ENCODE measurements at regions not wholly inside any gene's neighbourhood (a gene's known extent, or its start where the extent isn't known, plus 50 kb on each side); places are given as distances from the start of the nearest gene placed in this dataset.
"Not testable (repeated sequence)": the region's sequence is repeated elsewhere in the genome, so short reads cannot be mapped to it uniquely, and the experiment has no call there.

GRCh38 chr1:185433667-185434066, 116.6 kb upstream of the IVNS1ABP start:
- H3K36me3 ChIP-seq (ENCODE audit: control insufficient read depth, insufficient read depth, low read length): no peaks in the 10 kb centered on the region
- H3K4me3 ChIP-seq (ENCODE audit: insufficient read depth, low read depth, low read length, poor library complexity, severe bottlenecking): no peak overlapping the region
- no peaks in the 10 kb centered on the region for H3K9me3 ChIP-seq (ENCODE audit: control insufficient read depth, low read length)
- DNase-seq: no peak
- H3K27me3 ChIP-seq (replicated peaks; ENCODE audit: control insufficient read depth, insufficient read depth, low read length, poor library complexity, severe bottlenecking): no peaks in the 10 kb centered on the region
- H3K4me1 ChIP-seq (ENCODE audit: control insufficient read depth, insufficient read depth, low read length, poor library complexity, severe bottlenecking): no peaks in the 10 kb centered on the region
- H3K27ac ChIP-seq (ENCODE audit: insufficient read depth, low read length, poor library complexity, severe bottlenecking): no peak overlapping the region

- no peaks in the 10 kb centered on the region for H3K9me3 ChIP-seq (ENCODE audit: control insufficient read depth, low read length)
- no peaks in the 10 kb centered on the region for H3K4me1 ChIP-seq (ENCODE audit: control insufficient read depth, insufficient read depth, low read length, poor library complexity, severe bottlenecking)
- no peaks in the 10 kb centered on the region for H3K36me3 ChIP-seq (ENCODE audit: control insufficient read depth, insufficient read depth, low read length)
- no peak for DNase-seq
- no peak overlapping the region for H3K4me3 ChIP-seq (ENCODE audit: insufficient read depth, low read depth, low read length, poor library complexity, severe bottlenecking)
- no peak overlapping the region for H3K27ac ChIP-seq (ENCODE audit: insufficient read depth, low read length, poor library complexity, severe bottlenecking)
- no peaks in the 10 kb centered on the region for H3K27me3 ChIP-seq (replicated peaks; ENCODE audit: control insufficient read depth, insufficient read depth, low read length, poor library complexity, severe bottlenecking)
Measured at GRCh38 chr1:185432948-185433347, 115.9 kb upstream of the IVNS1ABP start.

GRCh38 chr1:185431612-185432011, 114.6 kb upstream of the IVNS1ABP start:
- Histone ChIP-seq H3K36me3 (ENCODE audit: control insufficient read depth, insufficient read depth, low read length) (no peaks in the 10 kb centered on the region), H3K4me3 (ENCODE audit: insufficient read depth, low read depth, low read length, poor library complexity, severe bottlenecking) (no peak overlapping the region), H3K27me3 (replicated peaks; ENCODE audit: control insufficient read depth, insufficient read depth, low read length, poor library complexity, severe bottlenecking) (no peaks in the 10 kb centered on the region), H3K4me1 (ENCODE audit: control insufficient read depth, insufficient read depth, low read length, poor library complexity, severe bottlenecking) (no peaks in the 10 kb centered on the region), H3K27ac (ENCODE audit: insufficient read depth, low read length, poor library complexity, severe bottlenecking) (no peak overlapping the region), H3K9me3 (ENCODE audit: control insufficient read depth, low read length) (no peaks in the 10 kb centered on the region)
- no peak for DNase-seq

- H3K27me3 ChIP-seq (replicated peaks; ENCODE audit: control insufficient read depth, insufficient read depth, low read length, poor library complexity, severe bottlenecking); H3K36me3 ChIP-seq (ENCODE audit: control insufficient read depth, insufficient read depth, low read length); H3K9me3 ChIP-seq (ENCODE audit: control insufficient read depth, low read length); DNase-seq; H3K4me1 ChIP-seq (ENCODE audit: control insufficient read depth, insufficient read depth, low read length, poor library complexity, severe bottlenecking); H3K4me3 ChIP-seq (ENCODE audit: insufficient read depth, low read depth, low read length, poor library complexity, severe bottlenecking); H3K27ac ChIP-seq (ENCODE audit: insufficient read depth, low read length, poor library complexity, severe bottlenecking): not testable (repeated sequence)
Measured at GRCh38 chr1:185429668-185430067, 112.6 kb upstream of the IVNS1ABP start.

- Histone ChIP-seq H3K36me3 (ENCODE audit: control insufficient read depth, insufficient read depth, low read length) (no peaks in the 10 kb centered on the region), H3K27ac (ENCODE audit: insufficient read depth, low read length, poor library complexity, severe bottlenecking) (no peak overlapping the region), H3K27me3 (replicated peaks; ENCODE audit: control insufficient read depth, insufficient read depth, low read length, poor library complexity, severe bottlenecking) (no peaks in the 10 kb centered on the region), H3K4me1 (ENCODE audit: control insufficient read depth, insufficient read depth, low read length, poor library complexity, severe bottlenecking) (no peaks in the 10 kb centered on the region), H3K4me3 (ENCODE audit: insufficient read depth, low read depth, low read length, poor library complexity, severe bottlenecking) (no peak overlapping the region), H3K9me3 (ENCODE audit: control insufficient read depth, low read length) (no peaks in the 10 kb centered on the region)
- DNase-seq: no peak
Measured at GRCh38 chr1:185427776-185428175, 110.7 kb upstream of the IVNS1ABP start.

- no peak for DNase-seq
- Histone ChIP-seq H3K9me3 (ENCODE audit: control insufficient read depth, low read length) (no peaks in the 10 kb centered on the region), H3K27ac (ENCODE audit: insufficient read depth, low read length, poor library complexity, severe bottlenecking) (no peak overlapping the region), H3K4me1 (ENCODE audit: control insufficient read depth, insufficient read depth, low read length, poor library complexity, severe bottlenecking) (no peaks in the 10 kb centered on the region), H3K27me3 (replicated peaks; ENCODE audit: control insufficient read depth, insufficient read depth, low read length, poor library complexity, severe bottlenecking) (no peaks in the 10 kb centered on the region), H3K4me3 (ENCODE audit: insufficient read depth, low read depth, low read length, poor library complexity, severe bottlenecking) (no peak overlapping the region), H3K36me3 (ENCODE audit: control insufficient read depth, insufficient read depth, low read length) (no peaks in the 10 kb centered on the region)
Measured at GRCh38 chr1:185427264-185427663, 110.2 kb upstream of the IVNS1ABP start.

GRCh38 chr1:185426848-185427247, 109.8 kb upstream of the IVNS1ABP start:
- H3K27ac ChIP-seq (ENCODE audit: insufficient read depth, low read length, poor library complexity, severe bottlenecking): no peak overlapping the region
- no peak for DNase-seq
- no peaks in the 10 kb centered on the region for H3K9me3 ChIP-seq (ENCODE audit: control insufficient read depth, low read length)
- H3K4me3 ChIP-seq (ENCODE audit: insufficient read depth, low read depth, low read length, poor library complexity, severe bottlenecking): no peak overlapping the region
- H3K27me3 ChIP-seq (replicated peaks; ENCODE audit: control insufficient read depth, insufficient read depth, low read length, poor library complexity, severe bottlenecking): no peaks in the 10 kb centered on the region
- no peaks in the 10 kb centered on the region for H3K36me3 ChIP-seq (ENCODE audit: control insufficient read depth, insufficient read depth, low read length)
- H3K4me1 ChIP-seq (ENCODE audit: control insufficient read depth, insufficient read depth, low read length, poor library complexity, severe bottlenecking): no peaks in the 10 kb centered on the region

- no peaks in the 10 kb centered on the region for H3K4me1 ChIP-seq (ENCODE audit: control insufficient read depth, insufficient read depth, low read length, poor library complexity, severe bottlenecking)
Measured at GRCh38 chr1:185425163-185425562, 108.1 kb upstream of the IVNS1ABP start.

GRCh38 chr1:185421485-185422107, 104.6 kb upstream of the IVNS1ABP start:
- H3K36me3 ChIP-seq (ENCODE audit: control insufficient read depth, insufficient read depth, low read length): no peaks in the 10 kb centered on the region
- H3K9me3 ChIP-seq (ENCODE audit: control insufficient read depth, low read length): no peaks in the 10 kb centered on the region

More at GRCh38 chr1:185425163-185425562, 108.1 kb upstream of the IVNS1ABP start:
- H3K27ac ChIP-seq (ENCODE audit: insufficient read depth, low read length, poor library complexity, severe bottlenecking): no peak overlapping the region
- DNase-seq: no peak
- no peaks in the 10 kb centered on the region for H3K36me3 ChIP-seq (ENCODE audit: control insufficient read depth, insufficient read depth, low read length)
- H3K9me3 ChIP-seq (ENCODE audit: control insufficient read depth, low read length): no peaks in the 10 kb centered on the region
- H3K27me3 ChIP-seq (replicated peaks; ENCODE audit: control insufficient read depth, insufficient read depth, low read length, poor library complexity, severe bottlenecking): no peaks in the 10 kb centered on the region
- H3K4me3 ChIP-seq (ENCODE audit: insufficient read depth, low read depth, low read length, poor library complexity, severe bottlenecking): no peak overlapping the region

GRCh38 chr1:185420588-185421081, 103.6 kb upstream of the IVNS1ABP start:
- Histone ChIP-seq H3K27me3 (replicated peaks; ENCODE audit: control insufficient read depth, insufficient read depth, low read length, poor library complexity, severe bottlenecking) (no peaks in the 10 kb centered on the region), H3K4me1 (ENCODE audit: control insufficient read depth, insufficient read depth, low read length, poor library complexity, severe bottlenecking) (no peaks in the 10 kb centered on the region), H3K27ac (ENCODE audit: insufficient read depth, low read length, poor library complexity, severe bottlenecking) (no peak overlapping the region), H3K9me3 (ENCODE audit: control insufficient read depth, low read length) (no peaks in the 10 kb centered on the region), H3K36me3 (ENCODE audit: control insufficient read depth, insufficient read depth, low read length) (no peaks in the 10 kb centered on the region), H3K4me3 (ENCODE audit: insufficient read depth, low read depth, low read length, poor library complexity, severe bottlenecking) (no peak overlapping the region)
- no peak for DNase-seq

More at GRCh38 chr1:185421485-185422107, 104.6 kb upstream of the IVNS1ABP start:
- no peak for DNase-seq
- Histone ChIP-seq H3K27ac (ENCODE audit: insufficient read depth, low read length, poor library complexity, severe bottlenecking) (no peak overlapping the region), H3K27me3 (replicated peaks; ENCODE audit: control insufficient read depth, insufficient read depth, low read length, poor library complexity, severe bottlenecking) (no peaks in the 10 kb centered on the region), H3K4me1 (ENCODE audit: control insufficient read depth, insufficient read depth, low read length, poor library complexity, severe bottlenecking) (no peaks in the 10 kb centered on the region), H3K4me3 (ENCODE audit: insufficient read depth, low read depth, low read length, poor library complexity, severe bottlenecking) (no peak overlapping the region)

Data from effector memory CD4-positive, alpha-beta T cell (primary cell).